ENCODE measurements at regions not wholly inside any gene's neighbourhood (a gene's known extent, or its start where the extent isn't known, plus 50 kb on each side); places are given as distances from the start of the nearest gene placed in this dataset.

DNA sequence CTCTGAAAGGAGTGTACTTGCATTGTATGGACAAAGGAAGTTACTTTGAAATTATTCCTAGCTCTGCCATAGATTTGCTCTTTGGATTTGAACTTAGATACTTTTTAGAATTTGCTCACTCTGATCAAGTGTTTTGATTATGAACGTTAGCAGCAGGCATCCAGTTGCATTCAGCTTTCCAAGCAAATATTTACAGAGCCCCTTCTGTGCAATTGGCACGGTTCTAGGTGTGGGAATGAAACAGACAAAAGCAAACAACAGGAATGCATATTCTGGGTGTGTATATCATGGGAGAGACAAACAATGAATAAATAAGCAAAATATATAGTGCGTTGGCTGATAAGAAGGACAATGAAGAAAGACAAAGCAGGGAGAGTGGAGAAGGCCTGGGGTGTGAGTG is 125.5 kb upstream of the ADAMTS9 start:
- TF ChIP-seq EZH2 (IDR thresholded peaks at IDR 0.05; ENCODE audit: low read depth, unreplicated experiment) (no peak), CTCF (conservative IDR thresholded peaks at IDR 0.05; ENCODE audit: low read depth in 2 of 2) (no peak), ETS1 (IDR thresholded peaks at IDR 0.05) (no peak), POLR2AphosphoS5 (IDR thresholded peaks at IDR 0.05; ENCODE audit: low read depth) (no peak), JUNB (IDR thresholded peaks at IDR 0.05; ENCODE audit: unreplicated experiment) (no peak), STAT1 (IDR thresholded peaks at IDR 0.05; ENCODE audit: unreplicated experiment) (no peak), CREB1 (CRISPR knock-in tag; IDR thresholded peaks at IDR 0.05; ENCODE audit: low read depth) (no peak), EZH2phosphoT487 (IDR thresholded peaks at IDR 0.05; ENCODE audit: unreplicated experiment) (no peak), REST (IDR thresholded peaks at IDR 0.05; ENCODE audit: unreplicated experiment) (no peak), NANOG (IDR thresholded peaks at IDR 0.05; ENCODE audit: borderline replicate concordance) (no peak)
